ENCODE measurements at regions not wholly inside any gene's neighbourhood (a gene's known extent, or its start where the extent isn't known, plus 50 kb on each side); places are given as distances from the start of the nearest gene placed in this dataset.

DNA sequence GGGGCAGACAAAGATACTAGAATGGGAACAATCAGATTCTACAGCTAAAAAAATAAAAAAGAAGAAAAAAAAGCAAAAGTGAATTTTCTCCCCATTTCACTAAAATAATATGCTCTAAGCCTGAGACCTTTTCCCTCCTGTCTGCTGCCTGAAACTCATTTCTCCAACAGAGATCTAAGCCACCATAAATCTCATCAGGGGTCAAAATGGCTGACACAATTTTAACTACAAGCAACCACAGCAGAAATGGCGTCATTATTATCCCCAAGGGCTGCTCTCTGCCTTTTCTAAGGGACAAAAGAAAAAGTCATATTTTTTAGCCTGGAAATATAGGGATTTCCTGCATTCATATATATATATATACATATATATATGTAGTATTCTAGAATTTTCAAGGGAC lies 183.7 kb upstream of the CAMK1G start:
- DNase-seq (ENCODE audit: low spot score): no peak

DNA sequence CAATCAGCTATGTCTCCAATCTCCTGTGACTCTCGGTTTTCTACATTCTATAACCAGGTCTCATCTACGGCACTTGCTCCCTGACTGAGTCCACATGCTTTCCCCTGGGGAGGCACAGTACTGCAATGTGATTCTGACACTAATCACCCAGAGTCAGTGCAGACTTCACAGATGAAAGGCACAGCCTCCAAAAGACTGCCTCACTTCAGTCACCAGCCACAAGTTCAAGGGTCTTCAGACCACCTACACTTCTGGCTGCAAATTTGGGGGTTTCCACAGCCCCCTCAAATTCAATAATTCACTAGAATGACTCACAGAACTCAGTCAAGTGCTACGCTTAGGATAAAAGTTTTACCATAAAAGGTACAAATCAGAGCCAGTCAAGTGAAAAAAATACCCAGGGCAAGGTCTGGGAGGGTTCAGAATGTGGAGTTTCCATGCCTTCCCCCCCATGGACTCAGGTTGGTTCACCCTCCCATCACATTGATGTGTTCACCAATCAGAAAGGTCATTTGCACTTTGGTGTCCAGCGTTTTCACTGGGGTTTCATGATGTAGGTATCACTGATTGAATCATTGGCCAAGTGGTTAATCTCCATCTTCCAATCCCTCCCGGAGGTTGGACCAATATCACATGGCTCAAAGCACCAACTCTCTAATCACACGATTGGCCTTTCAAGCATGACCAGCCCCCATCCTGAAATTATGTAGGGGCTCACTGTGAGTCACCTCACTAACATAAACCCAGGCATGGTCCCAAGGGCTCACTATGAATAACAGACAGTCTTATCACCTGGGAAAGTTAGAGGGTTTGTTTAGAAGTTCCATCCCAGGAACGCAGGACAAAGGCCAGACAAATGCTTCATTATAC lies 182.9 kb upstream of the CAMK1G start:
- DNase-seq (ENCODE audit: low spot score): no peak

GRCh38 chr1:209402697-209403096 lies 180.8 kb upstream of the CAMK1G start:
- DNase-seq (ENCODE audit: low spot score): no peak

DNA sequence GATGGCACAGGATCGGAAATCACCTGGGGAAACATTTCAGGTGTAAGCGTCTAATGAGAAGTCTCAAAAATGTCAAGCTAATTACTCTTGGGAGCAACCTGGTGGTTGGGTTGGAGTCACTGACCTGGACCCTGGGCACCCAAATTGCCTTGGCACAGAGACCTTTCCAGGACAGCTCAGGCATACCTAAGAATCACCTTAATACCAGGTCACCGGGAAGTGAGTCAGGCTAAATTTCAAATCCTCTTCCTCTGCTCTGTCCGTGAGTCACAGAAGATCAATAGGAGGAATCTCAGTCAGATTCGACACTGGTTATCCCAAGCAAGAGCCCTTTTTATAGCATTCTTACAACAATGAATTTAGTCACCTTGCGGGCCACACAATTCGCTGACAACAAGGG lies 179.6 kb upstream of the CAMK1G start:
- no peak for DNase-seq (ENCODE audit: low spot score)

- DNase-seq (ENCODE audit: low spot score): no peak
Measured at GRCh38 chr1:209404577-209404976, 178.9 kb upstream of the CAMK1G start.

GRCh38 chr1:209405183-209405814 lies 178.2 kb upstream of the CAMK1G start:
- DNase-seq (ENCODE audit: low spot score): no peak

GRCh38 chr1:209406168-209406567 lies 177.3 kb upstream of the CAMK1G start:
- no peak for DNase-seq (ENCODE audit: low spot score)

GRCh38 chr1:209406595-209406994 lies 176.9 kb upstream of the CAMK1G start:
- DNase-seq (ENCODE audit: low spot score): no peak

- no peak for DNase-seq (ENCODE audit: low spot score)
Measured at GRCh38 chr1:209409780-209410179, 173.7 kb upstream of the CAMK1G start.

DNA sequence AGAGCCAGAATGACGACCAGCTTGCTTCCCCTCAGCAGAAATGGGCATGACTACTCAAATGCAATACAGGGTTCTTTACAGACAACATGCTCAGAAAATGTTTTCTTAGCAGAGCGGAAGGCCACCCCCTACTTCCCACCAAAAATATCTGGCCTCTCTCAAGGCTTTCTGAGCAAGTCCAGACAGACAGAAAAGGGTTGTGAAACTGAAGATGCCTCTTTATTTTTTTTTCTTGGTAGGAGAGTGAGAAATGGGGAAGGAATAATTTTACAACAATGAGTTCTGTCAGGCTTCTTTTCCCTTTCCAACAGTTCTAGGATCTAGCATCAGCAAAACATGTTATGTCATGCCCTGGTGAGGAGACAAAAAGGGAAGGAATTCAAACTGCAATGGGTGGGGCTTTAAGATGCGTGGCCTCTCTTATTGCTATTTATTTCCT lies 172.0 kb upstream of the CAMK1G start:
- no peak for DNase-seq (ENCODE audit: low spot score)

- DNase-seq (ENCODE audit: low spot score): no peak
Measured at GRCh38 chr1:209412036-209412435, 171.5 kb upstream of the CAMK1G start.

DNA sequence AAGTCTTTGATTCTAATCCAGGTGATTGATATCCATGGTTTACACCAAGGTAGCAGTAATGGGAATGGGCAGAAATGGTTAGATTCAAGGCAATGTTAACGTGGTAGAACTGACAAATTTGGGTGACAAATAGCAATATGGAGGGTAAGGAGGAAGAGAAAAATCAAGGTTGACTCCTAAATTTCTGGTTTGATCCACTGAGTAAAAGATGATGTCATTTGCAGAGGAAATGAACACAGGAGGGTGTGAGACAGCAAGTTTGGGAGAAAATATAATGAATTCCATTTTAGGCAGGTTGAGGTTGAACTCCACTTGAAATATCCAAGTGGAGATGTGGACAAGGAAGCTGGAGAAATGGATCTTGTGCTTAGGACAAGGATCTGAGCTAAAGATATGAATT lies 170.9 kb upstream of the CAMK1G start:
- DNase-seq (ENCODE audit: low spot score): no peak

- DNase-seq (ENCODE audit: low spot score): no peak
Measured at GRCh38 chr1:209413062-209413461, 170.5 kb upstream of the CAMK1G start.

GRCh38 chr1:209414803-209415329 lies 168.6 kb upstream of the CAMK1G start:
- DNase-seq (ENCODE audit: low spot score): no peak

DNA sequence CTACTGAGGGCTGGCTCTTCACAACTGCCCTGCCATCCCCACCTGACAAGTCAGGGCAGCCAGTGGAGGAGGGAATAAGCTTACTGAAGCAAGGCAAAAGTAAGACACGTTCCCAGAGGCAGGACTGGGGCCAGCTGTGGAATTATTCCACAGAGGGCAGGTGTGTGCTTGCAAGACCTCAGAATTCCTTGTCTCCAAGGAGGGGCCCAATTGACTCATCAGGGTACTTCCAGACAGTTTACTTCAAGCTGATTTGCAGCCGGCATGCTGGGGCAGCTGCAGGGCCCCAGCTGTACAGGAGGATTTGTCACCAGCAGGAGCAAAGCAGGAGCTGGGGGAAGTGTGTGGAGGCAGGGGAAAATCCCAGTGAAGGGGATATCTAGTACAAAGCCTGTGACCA lies 167.5 kb upstream of the CAMK1G start:
- no peak for DNase-seq (ENCODE audit: low spot score)

GRCh38 chr1:209416716-209417115 lies 166.8 kb upstream of the CAMK1G start:
- DNase-seq (ENCODE audit: low spot score): no peak

DNA sequence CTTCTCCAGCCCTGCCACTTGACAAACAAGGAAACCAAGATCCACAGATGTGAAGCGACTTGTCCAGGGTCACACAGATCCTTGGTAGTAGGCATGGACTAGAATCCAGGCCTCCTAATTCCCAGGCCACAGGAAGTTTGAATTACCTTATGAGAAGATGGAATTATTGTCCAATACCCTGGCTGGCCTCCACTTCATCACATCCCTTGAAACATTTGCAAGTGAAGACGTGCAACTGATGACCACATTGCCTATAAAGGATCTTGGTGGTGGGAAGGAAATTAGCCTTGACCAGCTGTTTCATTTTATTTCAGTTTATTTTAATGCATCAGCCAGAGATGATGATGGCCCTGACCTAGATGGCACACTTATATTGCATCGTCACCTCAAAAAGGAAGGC lies 165.8 kb upstream of the CAMK1G start:
- no peak for DNase-seq (ENCODE audit: low spot score)

DNA sequence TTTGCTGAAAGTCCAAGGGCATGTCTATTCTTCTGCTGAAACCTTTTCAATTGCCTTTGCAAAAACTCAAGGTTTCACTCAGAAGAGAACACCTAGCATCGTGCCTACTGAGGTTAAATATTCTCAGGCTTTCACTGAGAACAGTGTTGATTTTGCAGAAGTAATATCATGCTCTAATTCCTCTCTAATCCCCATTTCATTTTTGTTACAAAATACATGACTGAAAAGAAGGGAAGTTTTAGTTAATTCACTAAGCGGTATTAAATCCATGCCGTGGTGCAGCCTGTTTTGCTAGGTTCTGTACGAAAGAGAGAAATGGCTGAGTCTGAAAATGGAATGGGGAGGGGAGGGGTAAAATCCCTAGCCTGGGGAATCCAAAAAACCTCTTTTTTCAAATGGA lies 163.2 kb upstream of the CAMK1G start:
- DNase-seq (ENCODE audit: low spot score): no peak

- no peak for DNase-seq (ENCODE audit: low spot score)
Measured at GRCh38 chr1:209421186-209421585, 162.3 kb upstream of the CAMK1G start.

GRCh38 chr1:209421978-209422680 lies 161.4 kb upstream of the CAMK1G start:
- DNase-seq (ENCODE audit: low spot score): no peak

- no peak for DNase-seq (ENCODE audit: low spot score)
Measured at GRCh38 chr1:209425959-209426358, 157.6 kb upstream of the CAMK1G start.

DNA sequence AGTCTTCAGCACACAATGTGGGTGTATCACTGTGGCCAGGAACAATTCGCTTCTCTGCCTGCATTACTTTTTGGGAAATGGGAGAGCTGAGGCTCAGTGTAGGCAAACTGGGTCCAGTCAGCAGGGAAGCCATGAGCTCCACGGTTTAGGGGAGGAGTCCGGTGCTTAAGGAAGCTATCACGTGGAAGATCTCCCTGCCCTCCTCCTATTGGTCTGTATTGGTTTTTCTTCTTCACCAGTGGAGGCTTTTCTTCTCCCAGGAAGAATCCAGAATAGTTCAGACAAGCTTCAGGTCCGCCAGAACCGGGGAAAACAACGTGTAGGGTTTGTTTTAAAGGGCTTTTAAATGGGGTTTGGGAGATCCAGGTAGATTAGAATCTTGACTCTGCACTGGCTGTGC lies 156.2 kb upstream of the CAMK1G start:
- no peak for DNase-seq (ENCODE audit: low spot score)

DNA sequence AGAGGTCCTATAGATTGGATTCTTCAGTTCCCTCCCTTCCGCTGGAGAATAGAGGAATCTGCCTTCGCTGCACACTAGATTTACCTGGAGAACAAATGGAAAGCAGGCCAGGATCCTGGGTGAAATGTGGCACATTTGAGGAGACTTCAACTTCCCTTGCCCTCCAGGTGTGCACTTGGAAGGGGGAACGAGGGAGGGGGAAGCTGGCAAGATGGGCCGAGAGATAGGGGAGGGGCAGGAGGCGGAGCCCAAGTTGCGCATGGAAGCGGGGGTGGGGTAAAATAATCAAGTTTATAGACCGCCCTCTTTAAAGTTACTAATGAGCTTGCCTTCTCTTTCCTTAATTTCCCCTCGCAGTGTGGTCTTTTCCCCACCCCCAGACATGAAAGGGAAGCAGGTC lies 155.7 kb upstream of the CAMK1G start:
- no peak for DNase-seq (ENCODE audit: low spot score)

All from HuH-7 (cell line).